Calu3 (cell line): ENCODE measurements at regions not wholly inside any gene's neighbourhood (a gene's known extent, or its start where the extent isn't known, plus 50 kb on each side); places are given as distances from the start of the nearest gene placed in this dataset.

Source experiments
- BruUV-seq: library from RNA; stranded (reverse); fragments of 400-500 nt; replicated peaks from 2 replicates; lab custom pipeline; 2021; lab: Mats Ljungman, UMichigan
- CTCF ChIA-PET: fragments of 300-600 bp; sonication (Branson Sonifier 250); formaldehyde crosslinking; loops from one replicate; lab custom pipeline; 2022; ENCODE audit warnings: antibody characterized with exemption; lab: Charles Lee
- DNase-seq: peaks from one replicate; pipeline ENCODE4 v3.0.0; 2022
- H3K27ac Mint-ChIP-seq: one replicate; pipeline ENCODE4 v1.8.0; 2022; ENCODE audit warnings: mixed read lengths; ENCODE audit not compliant: unreplicated experiment
- H3K27me3 Mint-ChIP-seq: one replicate; pipeline ENCODE4 v1.8.0; 2022; ENCODE audit warnings: mixed read lengths; ENCODE audit not compliant: unreplicated experiment
- H3K36me3 Mint-ChIP-seq: one replicate; pipeline ENCODE4 v1.8.0; 2022; ENCODE audit warnings: mild to moderate bottlenecking, moderate library complexity, mixed read lengths; ENCODE audit not compliant: insufficient read depth, unreplicated experiment
- H3K4me1 Mint-ChIP-seq: one replicate; pipeline ENCODE4 v1.8.0; 2022; ENCODE audit warnings: mild to moderate bottlenecking, low read depth, mixed read lengths; ENCODE audit not compliant: unreplicated experiment
- H3K4me3 Mint-ChIP-seq: one replicate; pipeline ENCODE4 v1.8.0; 2022; ENCODE audit warnings: mild to moderate bottlenecking, low read depth, moderate library complexity, mixed read lengths; ENCODE audit not compliant: unreplicated experiment
- H3K9me3 Mint-ChIP-seq: one replicate; pipeline ENCODE4 v1.8.0; 2022; ENCODE audit warnings: low read depth, mixed read lengths; ENCODE audit not compliant: unreplicated experiment
- CTCF ChIP-seq: fragments of 200-600 bp; IDR thresholded peaks from one replicate; pipeline ENCODE4 v1.8.0; 2022; ENCODE audit warnings: antibody characterized with exemption; ENCODE audit not compliant: unreplicated experiment
- intact Hi-C: fragments of 100-400 bp; cut with micrococcal nuclease; formaldehyde crosslinking; loops from one replicate; pipeline ENCODE4 v1.10.0; 2022; ENCODE audit not compliant: unreplicated experiment

DNA sequence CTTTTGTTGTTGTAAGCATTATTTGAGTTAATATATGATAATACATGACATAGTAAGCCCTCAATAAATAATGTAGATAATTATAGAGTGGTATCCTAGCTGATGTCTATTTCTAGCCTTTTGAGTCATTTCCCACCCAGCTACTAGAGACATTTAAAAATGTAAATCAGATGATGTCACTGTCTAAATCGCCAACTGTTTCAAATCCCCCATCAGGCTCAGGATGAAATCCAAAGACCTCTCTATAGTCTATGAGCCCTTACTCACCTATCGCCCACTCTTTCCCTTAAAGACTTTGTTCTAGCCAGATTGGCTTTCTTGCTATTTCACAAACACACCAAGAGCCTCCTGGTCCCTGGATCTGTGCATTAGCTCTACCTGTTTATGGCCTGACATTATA lies 135.4 kb upstream of the PLET1 start:
- Mint-ChIP-seq H3K9me3 (no peaks in the 10 kb centered on the region), H3K27ac (no peak overlapping the region), H3K4me1 (no peaks in the 10 kb centered on the region), H3K36me3 (no peaks in the 10 kb centered on the region), H3K27me3 (peaks cover 19% of the 10 kb centered on the region), H3K4me3 (no peak overlapping the region)
- intact Hi-C loops = no loop called here
- no peak for TF ChIP-seq CTCF
- BruUV-seq = no TSS peak
- no peak for DNase-seq
- CTCF ChIA-PET = no interaction called here

GRCh38 chr11:112398798-112399478 lies 138.3 kb upstream of the PLET1 start:
- Mint-ChIP-seq H3K27ac (no peak overlapping the region), H3K4me3 (no peak overlapping the region), H3K4me1 (no peaks in the 10 kb centered on the region), H3K9me3 (no peaks in the 10 kb centered on the region), H3K36me3 (no peaks in the 10 kb centered on the region), H3K27me3 (no peaks in the 10 kb centered on the region)
- CTCF ChIA-PET = no interaction called here
- intact Hi-C loops = no loop called here
- no peak for DNase-seq
- no peak for TF ChIP-seq CTCF
- no TSS peak for BruUV-seq

GRCh38 chr11:112400476-112401014 lies 139.9 kb upstream of the PLET1 start:
- no TSS peak for BruUV-seq
- Mint-ChIP-seq H3K36me3 (no peaks in the 10 kb centered on the region), H3K4me3 (no peak overlapping the region), H3K4me1 (no peaks in the 10 kb centered on the region), H3K27me3 (no peaks in the 10 kb centered on the region), H3K9me3 (no peaks in the 10 kb centered on the region), H3K27ac (no peak overlapping the region)
- no peak for TF ChIP-seq CTCF
- no peak for DNase-seq
- intact Hi-C loops = no loop called here
- CTCF ChIA-PET = interaction anchor here (0.8 kb wide), 1 partner anchor 79 kb away, joined by 4 read pairs; no protein-coding TSS in a partner anchor

- Mint-ChIP-seq H3K4me1 (no peaks in the 10 kb centered on the region), H3K9me3 (no peaks in the 10 kb centered on the region), H3K27ac (no peak overlapping the region), H3K36me3 (no peaks in the 10 kb centered on the region), H3K27me3 (no peaks in the 10 kb centered on the region), H3K4me3 (no peak overlapping the region)
- CTCF ChIA-PET = interaction anchor here (0.8 kb wide), 1 partner anchor 80 kb away, joined by 4 read pairs; no protein-coding TSS in a partner anchor
- intact Hi-C loops = no loop called here
- no TSS peak for BruUV-seq
- TF ChIP-seq CTCF = no peak
- no peak for DNase-seq
These were observed 140.5 kb upstream of the PLET1 start for GRCh38 chr11:112401036-112401769.
